ENCODE measurements at regions not wholly inside any gene's neighbourhood (a gene's known extent, or its start where the extent isn't known, plus 50 kb on each side); places are given as distances from the start of the nearest gene placed in this dataset.

DNA sequence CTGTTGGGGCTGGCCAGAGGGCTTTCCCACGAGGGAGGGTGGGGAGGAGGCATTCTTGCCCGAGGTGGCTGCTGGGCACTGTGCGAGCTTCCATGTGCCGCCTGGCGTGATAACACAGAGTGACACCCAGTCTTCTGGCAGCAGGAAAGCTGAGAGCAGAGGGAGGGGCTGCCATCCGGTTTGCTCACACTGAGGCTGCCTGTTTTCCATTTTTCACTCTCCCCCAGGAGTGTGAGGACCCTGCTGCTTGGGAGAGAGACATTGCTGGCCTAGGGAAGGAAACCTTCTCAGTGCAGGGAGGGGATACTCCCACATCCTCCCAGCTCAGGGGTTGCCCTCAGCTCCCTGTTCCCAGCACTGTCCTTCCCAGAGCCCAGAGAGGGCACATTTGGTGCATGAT, 73.1 kb downstream of the INHBB start:
- Mint-ChIP-seq H3K27ac (no peak overlapping the region), H3K27me3 (peaks cover 29% of the 10 kb centered on the region), H3K4me3 (no peak overlapping the region), H3K9me3 (ENCODE audit: insufficient read depth) (no peaks in the 10 kb centered on the region), H3K4me1 (no peaks in the 10 kb centered on the region)
- ChIA-PET CTCF (no interaction called here), POLR2A (no interaction called here)
- Histone ChIP-seq H4K20me1 (ENCODE audit: control insufficient read depth, insufficient read depth, low read length, poor library complexity, severe bottlenecking) (no peaks in the 10 kb centered on the region), H3K36me3 (replicated peaks in 1 of 2; ENCODE audit: control extremely low read depth in 1 of 2, control insufficient read depth in 1 of 2, extremely low read depth in 1 of 2, insufficient read depth in 2 of 2, low read length in 1 of 2) (no peaks in the 10 kb centered on the region), H3K27me3 (replicated peaks in 1 of 4; ENCODE audit: control extremely low read depth in 1 of 4, control insufficient read depth in 3 of 4, insufficient read depth in 4 of 4, low read length in 3 of 4) (no peaks in the 10 kb centered on the region), H3K79me2 (ENCODE audit: control insufficient read depth, insufficient read depth, low read length) (no peaks in the 10 kb centered on the region), H3K9ac (ENCODE audit: low read length) (no peak overlapping the region), H2AFZ (ENCODE audit: insufficient read depth, low read depth, low read length, poor library complexity, severe bottlenecking) (no peak overlapping the region), H3K9me3 (ENCODE audit: control extremely low read depth in 1 of 3, control insufficient read depth in 2 of 3, insufficient read depth in 1 of 3, low read length in 2 of 3) (no peaks in the 10 kb centered on the region), H3K4me1 (ENCODE audit: control insufficient read depth in 2 of 2, insufficient read depth in 2 of 2, low read length in 2 of 2) (no peaks in the 10 kb centered on the region), H3K4me2 (replicated peaks; ENCODE audit: low read depth, low read length, poor library complexity, severe bottlenecking) (no peak overlapping the region), H3K4me3 (ENCODE audit: control extremely low read depth in 1 of 5, extremely low read depth in 1 of 5, insufficient read depth in 1 of 5, low read depth in 2 of 5, low read length in 4 of 5) (no peak overlapping the region), H3K27ac (ENCODE audit: low read length in 2 of 2) (no peak overlapping the region)
- ATAC-seq (ENCODE audit: low read depth) (no peak), DNase-seq (no peak)
- WGBS (ENCODE audit: insufficient coverage) = 66% methylated on average over 5 of the region's 6 CpGs
- intact Hi-C loops (cut with micrococcal nuclease) = no loop called here
- TF ChIP-seq, protein P1, sequence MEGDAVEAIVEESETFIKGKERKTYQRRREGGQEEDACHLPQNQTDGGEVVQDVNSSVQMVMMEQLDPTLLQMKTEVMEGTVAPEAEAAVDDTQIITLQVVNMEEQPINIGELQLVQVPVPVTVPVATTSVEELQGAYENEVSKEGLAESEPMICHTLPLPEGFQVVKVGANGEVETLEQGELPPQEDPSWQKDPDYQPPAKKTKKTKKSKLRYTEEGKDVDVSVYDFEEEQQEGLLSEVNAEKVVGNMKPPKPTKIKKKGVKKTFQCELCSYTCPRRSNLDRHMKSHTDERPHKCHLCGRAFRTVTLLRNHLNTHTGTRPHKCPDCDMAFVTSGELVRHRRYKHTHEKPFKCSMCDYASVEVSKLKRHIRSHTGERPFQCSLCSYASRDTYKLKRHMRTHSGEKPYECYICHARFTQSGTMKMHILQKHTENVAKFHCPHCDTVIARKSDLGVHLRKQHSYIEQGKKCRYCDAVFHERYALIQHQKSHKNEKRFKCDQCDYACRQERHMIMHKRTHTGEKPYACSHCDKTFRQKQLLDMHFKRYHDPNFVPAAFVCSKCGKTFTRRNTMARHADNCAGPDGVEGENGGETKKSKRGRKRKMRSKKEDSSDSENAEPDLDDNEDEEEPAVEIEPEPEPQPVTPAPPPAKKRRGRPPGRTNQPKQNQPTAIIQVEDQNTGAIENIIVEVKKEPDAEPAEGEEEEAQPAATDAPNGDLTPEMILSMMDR (IDR thresholded peaks at IDR 0.05) = no peak
- TF ChIP-seq EZH2 (IDR thresholded peaks at IDR 0.05; ENCODE audit: borderline replicate concordance, insufficient read depth, low read depth, low read length, poor library complexity, severe bottlenecking) = no peak

DNA sequence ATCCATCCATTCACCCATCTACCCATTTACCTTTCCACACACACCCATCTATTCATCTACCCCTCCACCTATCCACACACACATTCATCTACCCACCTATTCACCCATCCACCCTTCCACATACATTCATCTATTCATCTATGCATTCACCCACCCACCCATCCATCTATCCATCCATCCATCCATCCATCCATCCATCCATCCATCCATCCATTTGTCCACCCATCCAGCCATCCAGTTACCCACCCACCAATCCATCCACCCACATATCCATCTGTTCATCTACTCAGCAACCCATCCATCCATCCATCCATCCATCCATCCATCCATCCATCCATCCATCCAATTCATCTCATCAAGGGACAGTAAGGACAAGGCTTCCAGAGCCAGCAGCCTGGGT, 74.0 kb downstream of the INHBB start:
- Histone ChIP-seq H2AFZ (ENCODE audit: insufficient read depth, low read depth, low read length, poor library complexity, severe bottlenecking) (no peak overlapping the region), H3K36me3 (replicated peaks in 1 of 2; ENCODE audit: control extremely low read depth in 1 of 2, control insufficient read depth in 1 of 2, extremely low read depth in 1 of 2, insufficient read depth in 2 of 2, low read length in 1 of 2) (no peaks in the 10 kb centered on the region), H3K27ac (ENCODE audit: low read length in 2 of 2) (no peak overlapping the region), H3K27me3 (replicated peaks in 1 of 4; ENCODE audit: control extremely low read depth in 1 of 4, control insufficient read depth in 3 of 4, insufficient read depth in 4 of 4, low read length in 3 of 4) (no peaks in the 10 kb centered on the region), H3K4me1 (ENCODE audit: control insufficient read depth in 2 of 2, insufficient read depth in 2 of 2, low read length in 2 of 2) (no peaks in the 10 kb centered on the region), H3K4me2 (replicated peaks; ENCODE audit: low read depth, low read length, poor library complexity, severe bottlenecking) (no peak overlapping the region), H3K9ac (ENCODE audit: low read length) (no peak overlapping the region), H4K20me1 (ENCODE audit: control insufficient read depth, insufficient read depth, low read length, poor library complexity, severe bottlenecking) (no peaks in the 10 kb centered on the region), H3K4me3 (ENCODE audit: control extremely low read depth in 1 of 5, extremely low read depth in 1 of 5, insufficient read depth in 1 of 5, low read depth in 2 of 5, low read length in 4 of 5) (no peak overlapping the region), H3K9me3 (ENCODE audit: control extremely low read depth in 1 of 3, control insufficient read depth in 2 of 3, insufficient read depth in 1 of 3, low read length in 2 of 3) (no peaks in the 10 kb centered on the region), H3K79me2 (ENCODE audit: control insufficient read depth, insufficient read depth, low read length) (no peaks in the 10 kb centered on the region)
- Mint-ChIP-seq H3K9me3 (ENCODE audit: insufficient read depth) (no peaks in the 10 kb centered on the region), H3K4me3 (no peak overlapping the region), H3K27me3 (peaks cover 25% of the 10 kb centered on the region), H3K27ac (no peak overlapping the region), H3K4me1 (no peaks in the 10 kb centered on the region)
- POLR2A ChIA-PET = no interaction called here
- intact Hi-C loops (cut with micrococcal nuclease) = no loop called here
- no peak for TF ChIP-seq EZH2 (IDR thresholded peaks at IDR 0.05; ENCODE audit: borderline replicate concordance, insufficient read depth, low read depth, low read length, poor library complexity, severe bottlenecking)
- TF ChIP-seq, protein P1 (IDR thresholded peaks at IDR 0.05) = no peak
- DNase-seq (no peak), ATAC-seq (ENCODE audit: low read depth) (no peak)
- CTCF ChIA-PET = no interaction called here

Measured in B cell (primary cell).